Nephron progenitor cell (in vitro differentiated cells): ENCODE measurements at regions not wholly inside any gene's neighbourhood (a gene's known extent, or its start where the extent isn't known, plus 50 kb on each side); places are given as distances from the start of the nearest gene placed in this dataset.
A peak's percentile ranks its signal among the peaks of the same experiment; 100 is the strongest.

Experiments
- DNase-seq: peaks from one replicate; pipeline ENCODE4 v3.0.0; 2021
- H3K27ac Mint-ChIP-seq: 2 replicates; pipeline ENCODE4 v1.8.0; 2021; ENCODE audit warnings: mild to moderate bottlenecking, moderate library complexity, mixed read lengths
- H3K27me3 Mint-ChIP-seq: 2 replicates; pipeline ENCODE4 v1.8.0; 2021; ENCODE audit warnings: mild to moderate bottlenecking, low read depth, mixed read lengths; ENCODE audit not compliant: poor library complexity
- H3K36me3 Mint-ChIP-seq: 2 replicates; pipeline ENCODE4 v1.8.0; 2021; ENCODE audit warnings: low read depth, mixed read lengths
- H3K4me1 Mint-ChIP-seq: 2 replicates; pipeline ENCODE4 v1.8.0; 2021; ENCODE audit warnings: mixed read lengths
- H3K4me3 Mint-ChIP-seq: 2 replicates; pipeline ENCODE4 v1.8.0; 2021; ENCODE audit warnings: mild to moderate bottlenecking, moderate library complexity, mixed read lengths
- H3K9me3 Mint-ChIP-seq: 2 replicates; pipeline ENCODE4 v1.8.0; 2021; ENCODE audit warnings: mild to moderate bottlenecking, moderate library complexity, mixed read lengths
- TF ChIP-seq, protein P1 (sequence below): fragments of 200-600 bp; sonication (generic); IDR thresholded peaks from 2 replicates; pipeline ENCODE4 v1.5.0; 2021; ENCODE audit warnings: antibody characterized with exemption

DNA sequence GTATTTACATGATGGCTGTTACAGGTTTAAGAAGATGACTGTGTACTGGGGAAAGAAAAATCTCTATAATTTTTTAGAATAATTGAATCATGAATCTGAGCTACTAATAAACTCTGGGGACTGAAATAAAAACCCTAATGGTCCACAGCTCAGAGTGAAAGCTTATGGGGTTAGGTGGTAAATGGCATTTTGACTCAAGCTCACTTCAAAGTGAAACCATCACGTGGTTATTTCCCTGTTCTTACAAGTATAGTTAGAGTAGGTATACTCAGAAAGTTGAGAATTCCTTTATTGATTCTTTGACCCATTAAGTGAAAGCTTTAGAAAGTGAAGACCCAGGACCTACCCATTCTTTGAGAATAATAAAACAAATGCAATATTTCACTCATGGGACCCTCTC is 626.2 kb upstream of the SETBP1 start:
- DNase-seq: no peak
- Mint-ChIP-seq H3K27me3 (peaks cover 3% of the 10 kb centered on the region), H3K4me1 (peaks cover 19% of the 10 kb centered on the region), H3K36me3 (no peaks in the 10 kb centered on the region), H3K27ac (no peak overlapping the region), H3K4me3 (no peak overlapping the region), H3K9me3 (peaks cover 6% of the 10 kb centered on the region)
- TF ChIP-seq, protein P1, sequence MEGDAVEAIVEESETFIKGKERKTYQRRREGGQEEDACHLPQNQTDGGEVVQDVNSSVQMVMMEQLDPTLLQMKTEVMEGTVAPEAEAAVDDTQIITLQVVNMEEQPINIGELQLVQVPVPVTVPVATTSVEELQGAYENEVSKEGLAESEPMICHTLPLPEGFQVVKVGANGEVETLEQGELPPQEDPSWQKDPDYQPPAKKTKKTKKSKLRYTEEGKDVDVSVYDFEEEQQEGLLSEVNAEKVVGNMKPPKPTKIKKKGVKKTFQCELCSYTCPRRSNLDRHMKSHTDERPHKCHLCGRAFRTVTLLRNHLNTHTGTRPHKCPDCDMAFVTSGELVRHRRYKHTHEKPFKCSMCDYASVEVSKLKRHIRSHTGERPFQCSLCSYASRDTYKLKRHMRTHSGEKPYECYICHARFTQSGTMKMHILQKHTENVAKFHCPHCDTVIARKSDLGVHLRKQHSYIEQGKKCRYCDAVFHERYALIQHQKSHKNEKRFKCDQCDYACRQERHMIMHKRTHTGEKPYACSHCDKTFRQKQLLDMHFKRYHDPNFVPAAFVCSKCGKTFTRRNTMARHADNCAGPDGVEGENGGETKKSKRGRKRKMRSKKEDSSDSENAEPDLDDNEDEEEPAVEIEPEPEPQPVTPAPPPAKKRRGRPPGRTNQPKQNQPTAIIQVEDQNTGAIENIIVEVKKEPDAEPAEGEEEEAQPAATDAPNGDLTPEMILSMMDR: no peak

DNA sequence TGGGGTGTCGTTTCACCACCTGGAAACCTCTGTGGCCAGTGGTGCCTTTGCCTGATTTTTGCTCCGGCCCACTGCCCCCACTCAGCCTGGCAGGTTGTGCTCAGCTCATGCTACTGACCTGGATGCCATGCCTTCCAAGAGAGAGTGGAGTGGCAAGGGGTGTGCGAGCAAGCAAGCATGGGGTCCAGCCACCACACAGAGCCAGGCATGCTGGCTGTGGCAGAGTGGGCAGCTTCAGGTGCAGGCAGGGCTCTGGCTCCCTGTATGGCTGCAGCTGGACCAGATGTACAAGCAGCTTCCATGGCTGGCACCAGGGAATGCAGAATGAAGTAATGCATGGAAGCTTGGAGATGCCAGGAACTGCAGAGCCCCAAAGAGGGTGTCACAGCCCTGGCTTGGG is 620.5 kb upstream of the SETBP1 start:
- DNase-seq: no peak
- peaks cover 6% of the 10 kb centered on the region for H3K9me3 Mint-ChIP-seq
- no peak overlapping the region for H3K4me3 Mint-ChIP-seq
- no peaks in the 10 kb centered on the region for H3K36me3 Mint-ChIP-seq
- no peaks in the 10 kb centered on the region for H3K27me3 Mint-ChIP-seq
- TF ChIP-seq, protein P1: no peak
- H3K27ac Mint-ChIP-seq: no peak overlapping the region
- H3K4me1 Mint-ChIP-seq: no peaks in the 10 kb centered on the region

DNA sequence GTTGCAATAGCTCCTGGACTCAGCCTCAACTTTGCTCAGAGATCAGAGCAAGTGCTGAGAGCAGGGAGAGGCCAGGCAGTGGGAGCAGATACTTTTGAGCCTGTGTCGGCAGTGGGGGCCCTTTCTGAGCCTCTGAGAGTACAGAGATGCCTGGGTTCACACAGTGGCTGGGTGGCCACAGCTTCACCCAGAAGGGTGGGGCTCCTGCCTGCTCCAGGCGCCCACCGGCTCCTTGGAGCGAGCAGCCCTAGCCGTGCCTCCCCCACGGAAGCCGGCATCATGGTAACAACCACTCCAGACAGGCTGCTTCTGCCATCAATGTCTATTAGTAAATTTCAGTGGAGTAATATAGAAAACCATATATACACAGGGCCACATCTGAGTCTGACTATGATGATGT is 619.2 kb upstream of the SETBP1 start:
- no peaks in the 10 kb centered on the region for H3K36me3 Mint-ChIP-seq
- TF ChIP-seq, protein P1: no peak
- no peak for DNase-seq
- no peaks in the 10 kb centered on the region for H3K4me1 Mint-ChIP-seq
- H3K27me3 Mint-ChIP-seq: no peaks in the 10 kb centered on the region
- no peak overlapping the region for H3K4me3 Mint-ChIP-seq
- peaks cover 6% of the 10 kb centered on the region for H3K9me3 Mint-ChIP-seq
- no peak overlapping the region for H3K27ac Mint-ChIP-seq

DNA sequence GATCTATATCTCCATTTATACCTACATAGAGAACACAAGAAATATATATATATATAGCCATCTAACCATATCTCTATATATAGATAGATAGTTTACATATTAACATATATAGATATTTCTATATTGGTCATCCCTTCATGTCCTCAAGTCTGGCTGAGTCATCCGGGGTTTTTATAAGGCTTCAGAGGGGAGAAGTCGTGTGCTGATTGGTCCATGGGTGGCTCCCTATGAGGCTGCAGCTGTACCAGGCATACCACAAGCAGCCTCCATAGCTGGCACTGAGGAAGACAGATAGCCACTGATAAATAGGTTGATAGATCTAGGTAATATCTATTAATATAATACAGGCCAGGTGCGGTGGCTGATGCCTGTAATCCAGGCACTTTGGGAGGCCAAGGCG is 618.3 kb upstream of the SETBP1 start:
- no peak overlapping the region for H3K27ac Mint-ChIP-seq
- H3K9me3 Mint-ChIP-seq: no peaks in the 10 kb centered on the region
- no peak for DNase-seq
- H3K4me1 Mint-ChIP-seq: no peaks in the 10 kb centered on the region
- H3K36me3 Mint-ChIP-seq: no peaks in the 10 kb centered on the region
- no peak overlapping the region for H3K4me3 Mint-ChIP-seq
- TF ChIP-seq, protein P1: no peak
- no peaks in the 10 kb centered on the region for H3K27me3 Mint-ChIP-seq

DNA sequence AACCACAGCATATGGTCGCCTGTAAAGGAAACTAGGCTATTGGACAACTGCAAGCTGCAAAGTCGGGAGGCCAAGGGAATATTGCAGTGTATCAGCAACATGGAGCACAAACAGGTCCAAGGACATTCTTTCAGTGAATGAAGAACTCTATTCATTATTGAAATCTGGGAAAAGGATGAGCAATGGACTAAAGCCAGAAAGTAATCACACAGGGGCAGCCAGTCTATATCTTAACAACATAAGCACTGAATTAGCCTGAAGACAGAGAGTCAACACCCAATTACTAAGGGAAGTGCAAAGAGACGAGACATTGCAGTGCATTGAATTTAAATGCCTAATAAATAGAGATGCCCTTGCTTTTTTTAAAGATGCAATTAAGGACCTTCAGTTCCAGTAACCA is 615.5 kb upstream of the SETBP1 start:
- no peaks in the 10 kb centered on the region for H3K36me3 Mint-ChIP-seq
- H3K9me3 Mint-ChIP-seq: no peaks in the 10 kb centered on the region
- H3K27me3 Mint-ChIP-seq: no peaks in the 10 kb centered on the region
- peak overlapping the region; percentile 9 for H3K27ac Mint-ChIP-seq
- no peak overlapping the region for H3K4me3 Mint-ChIP-seq
- TF ChIP-seq, protein P1: no peak
- no peaks in the 10 kb centered on the region for H3K4me1 Mint-ChIP-seq
- DNase-seq: no peak

DNA sequence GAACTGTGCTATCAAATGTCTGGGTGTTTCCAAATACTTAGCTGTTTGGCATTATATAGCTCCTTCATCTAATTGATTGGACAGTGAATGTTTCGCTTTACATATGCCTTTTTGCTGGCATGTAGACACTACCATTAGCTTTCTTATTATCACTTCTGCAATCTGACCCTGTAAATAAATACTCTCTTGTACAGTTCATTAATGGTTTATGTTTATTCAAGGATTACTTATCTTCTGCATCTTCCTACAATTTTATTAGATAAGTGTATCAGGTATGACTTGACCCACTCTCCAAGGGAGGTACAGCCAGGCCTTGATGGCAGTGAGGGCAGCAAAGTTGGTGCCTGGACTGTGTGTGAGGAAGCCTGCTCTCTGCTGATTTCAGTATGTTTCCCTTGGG is 614.1 kb upstream of the SETBP1 start:
- no peaks in the 10 kb centered on the region for H3K36me3 Mint-ChIP-seq
- no peaks in the 10 kb centered on the region for H3K9me3 Mint-ChIP-seq
- DNase-seq: no peak
- no peak overlapping the region for H3K27ac Mint-ChIP-seq
- no peaks in the 10 kb centered on the region for H3K27me3 Mint-ChIP-seq
- no peak overlapping the region for H3K4me3 Mint-ChIP-seq
- H3K4me1 Mint-ChIP-seq: no peaks in the 10 kb centered on the region
- TF ChIP-seq, protein P1: no peak
